KOPT-K1 (cell line): ENCODE measurements at regions not wholly inside any gene's neighbourhood (a gene's known extent, or its start where the extent isn't known, plus 50 kb on each side); places are given as distances from the start of the nearest gene placed in this dataset.
"Not testable (repeated sequence)": the region's sequence is repeated elsewhere in the genome, so short reads cannot be mapped to it uniquely, and the experiment has no call there.

Experiments used
- H3K27ac ChIP-seq: fragments of 200-600 bp; sonication (generic); 2 replicates; pipeline ENCODE4 v1.5.1; 2016; ENCODE audit warnings: antibody characterized with exemption, mild to moderate bottlenecking, low read depth, low read length; ENCODE audit not compliant: poor library complexity, severe bottlenecking
- H3K36me3 ChIP-seq: fragments of 200-600 bp; sonication (generic); 2 replicates; pipeline ENCODE4 v1.5.1; 2017; ENCODE audit warnings: antibody characterized with exemption, mild to moderate bottlenecking, low read length, moderate library complexity; ENCODE audit not compliant: insufficient read depth
- H3K9me3 ChIP-seq: fragments of 200-600 bp; sonication (generic); 2 replicates; pipeline ENCODE4 v1.5.1; 2017; ENCODE audit warnings: antibody characterized with exemption, low read length, mild to moderate bottlenecking; ENCODE audit not compliant: insufficient read depth, poor library complexity, severe bottlenecking

GRCh38 chrX:1086444-1087409, 125.7 kb downstream of the CRLF2 start:
- Histone ChIP-seq H3K27ac (no peak overlapping the region), H3K9me3 (peaks cover 17% of the 10 kb centered on the region), H3K36me3 (no peaks in the 10 kb centered on the region)

GRCh38 chrX:1085871-1086270, 126.6 kb downstream of the CRLF2 start:
- H3K27ac ChIP-seq = not testable (repeated sequence)
- H3K9me3 ChIP-seq = peaks cover 17% of the 10 kb centered on the region

GRCh38 chrX:1084689-1085088, 127.8 kb downstream of the CRLF2 start:
- Histone ChIP-seq H3K9me3 (peaks cover 17% of the 10 kb centered on the region), H3K27ac (no peak overlapping the region)

More at GRCh38 chrX:1085871-1086270, 126.6 kb downstream of the CRLF2 start:
- H3K36me3 ChIP-seq = not testable (repeated sequence)

GRCh38 chrX:1076871-1077651, 135.4 kb downstream of the CRLF2 start:
- Histone ChIP-seq H3K27ac (no peak overlapping the region), H3K36me3 (no peaks in the 10 kb centered on the region), H3K9me3 (no peaks in the 10 kb centered on the region)

More at GRCh38 chrX:1084689-1085088, 127.8 kb downstream of the CRLF2 start:
- H3K36me3 ChIP-seq = no peaks in the 10 kb centered on the region

GRCh38 chrX:1075741-1076140, 136.7 kb downstream of the CRLF2 start:
- no peak overlapping the region for H3K27ac ChIP-seq
- no peaks in the 10 kb centered on the region for H3K9me3 ChIP-seq
- H3K36me3 ChIP-seq = no peaks in the 10 kb centered on the region

- H3K36me3 ChIP-seq = no peaks in the 10 kb centered on the region
- H3K9me3 ChIP-seq = no peaks in the 10 kb centered on the region
- H3K27ac ChIP-seq = no peak overlapping the region
Measured at GRCh38 chrX:1075156-1075555, 137.3 kb downstream of the CRLF2 start.

- no peaks in the 10 kb centered on the region for H3K36me3 ChIP-seq
- no peak overlapping the region for H3K27ac ChIP-seq
- no peaks in the 10 kb centered on the region for H3K9me3 ChIP-seq
Measured at GRCh38 chrX:1074755-1075154, 137.7 kb downstream of the CRLF2 start.

- Histone ChIP-seq H3K27ac (no peak overlapping the region), H3K9me3 (no peaks in the 10 kb centered on the region), H3K36me3 (no peaks in the 10 kb centered on the region)
Measured at GRCh38 chrX:1074172-1074571, 138.3 kb downstream of the CRLF2 start.

GRCh38 chrX:1072637-1073377, 139.6 kb downstream of the CRLF2 start:
- Histone ChIP-seq H3K9me3 (no peaks in the 10 kb centered on the region), H3K27ac (no peak overlapping the region), H3K36me3 (no peaks in the 10 kb centered on the region)

- Histone ChIP-seq H3K27ac (no peak overlapping the region), H3K9me3 (no peaks in the 10 kb centered on the region), H3K36me3 (no peaks in the 10 kb centered on the region)
Measured at GRCh38 chrX:1071351-1071750, 141.1 kb downstream of the CRLF2 start.

- Histone ChIP-seq H3K9me3 (peaks cover 5% of the 10 kb centered on the region), H3K36me3 (no peaks in the 10 kb centered on the region), H3K27ac (no peak overlapping the region)
Measured at GRCh38 chrX:1062351-1062750, 150.1 kb downstream of the CRLF2 start.

- Histone ChIP-seq H3K27ac (no peak overlapping the region), H3K9me3 (peaks cover 5% of the 10 kb centered on the region), H3K36me3 (no peaks in the 10 kb centered on the region)
Measured at GRCh38 chrX:1060562-1060960, 151.9 kb downstream of the CRLF2 start.

GRCh38 chrX:1059576-1060561, 152.6 kb downstream of the CRLF2 start:
- H3K27ac ChIP-seq = no peak overlapping the region
- no peaks in the 10 kb centered on the region for H3K36me3 ChIP-seq
- H3K9me3 ChIP-seq = peaks cover 5% of the 10 kb centered on the region

- not testable (repeated sequence) for H3K27ac ChIP-seq, H3K36me3 ChIP-seq
- peaks cover 24% of the 10 kb centered on the region for H3K9me3 ChIP-seq
Measured at GRCh38 chrX:1053600-1053999, 158.8 kb downstream of the CRLF2 start.
